Fibroblast of mammary gland (primary cell): ENCODE measurements at regions not wholly inside any gene's neighbourhood (a gene's known extent, or its start where the extent isn't known, plus 50 kb on each side); places are given as distances from the start of the nearest gene placed in this dataset.
A peak's percentile ranks its signal among the peaks of the same experiment; 100 is the strongest.
"Not testable (repeated sequence)": the region's sequence is repeated elsewhere in the genome, so short reads cannot be mapped to it uniquely, and the experiment has no call there.

Experiments
- DNase-seq: peaks from one replicate; pipeline ENCODE4 v3.0.0-alpha.2; 2010; ENCODE audit warnings: low read depth
- H3K4me3 ChIP-seq: 2 replicates; pipeline ENCODE4 v1.5.1; 2011; ENCODE audit warnings: low read depth, mild to moderate bottlenecking, low read length, moderate library complexity; ENCODE audit not compliant: control insufficient read depth
- CTCF ChIP-seq: conservative IDR thresholded peaks from 2 replicates; pipeline ENCODE4 v1.5.1; 2011; ENCODE audit warnings: low read depth, low read length, inconsistent platforms; ENCODE audit not compliant: control insufficient read depth, insufficient read depth

- no peak overlapping the region for H3K4me3 ChIP-seq
- peak; percentile 88 for DNase-seq
- no peak for TF ChIP-seq CTCF
Measured at GRCh38 chr3:162390891-162391290, 894.3 kb downstream of the OTOL1 start.

- TF ChIP-seq CTCF, result no peak
- no peak overlapping the region for H3K4me3 ChIP-seq
- DNase-seq, result peak; percentile 70
Measured at GRCh38 chr3:162391301-162391700, 894.7 kb downstream of the OTOL1 start.

- no peak for DNase-seq
- no peak overlapping the region for H3K4me3 ChIP-seq
- no peak for TF ChIP-seq CTCF
Measured at GRCh38 chr3:162395496-162395895, 898.9 kb downstream of the OTOL1 start.

GRCh38 chr3:162398554-162398953 lies 901.9 kb downstream of the OTOL1 start:
- no peak overlapping the region for H3K4me3 ChIP-seq
- no peak for TF ChIP-seq CTCF
- no peak for DNase-seq

- H3K4me3 ChIP-seq, result no peak overlapping the region
- no peak for TF ChIP-seq CTCF
- DNase-seq, result no peak
Measured at GRCh38 chr3:162400697-162401096, 904.1 kb downstream of the OTOL1 start.

- H3K4me3 ChIP-seq, DNase-seq: not testable (repeated sequence)
Measured at GRCh38 chr3:162411556-162411955, 914.9 kb downstream of the OTOL1 start.

GRCh38 chr3:162421721-162422120 lies 925.1 kb downstream of the OTOL1 start:
- H3K4me3 ChIP-seq, result no peak overlapping the region
- no peak for TF ChIP-seq CTCF
- DNase-seq, result no peak
